Right kidney (tissue), 1 donor: ENCODE measurements at regions not wholly inside any gene's neighbourhood (a gene's known extent, or its start where the extent isn't known, plus 50 kb on each side); places are given as distances from the start of the nearest gene placed in this dataset.
"Not testable (repeated sequence)": the region's sequence is repeated elsewhere in the genome, so short reads cannot be mapped to it uniquely, and the experiment has no call there.

Source experiments
- DNase-seq: peaks from one replicate; pipeline ENCODE4 v3.0.0-alpha.2; 2016

DNA sequence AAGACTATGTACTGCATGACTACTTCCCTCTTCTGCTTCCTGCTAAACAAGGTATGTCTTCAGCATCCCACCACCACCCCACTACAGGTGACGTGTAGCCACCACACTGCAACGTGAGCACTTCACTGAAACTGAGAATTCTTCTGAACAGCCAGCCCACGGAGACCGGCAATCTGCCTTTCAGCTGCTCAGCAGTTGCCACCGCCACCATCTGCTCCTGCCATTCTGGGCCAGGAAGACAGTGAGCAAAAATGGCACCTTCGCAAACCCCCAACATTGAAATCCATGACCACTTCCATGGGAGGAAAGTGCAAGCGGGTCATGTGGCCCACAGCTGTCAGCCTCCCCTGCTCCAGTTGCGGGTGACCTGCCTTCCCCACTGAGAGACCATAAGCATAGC lies 443.4 kb upstream of the ST8SIA4 start:
- no peak for DNase-seq

DNA sequence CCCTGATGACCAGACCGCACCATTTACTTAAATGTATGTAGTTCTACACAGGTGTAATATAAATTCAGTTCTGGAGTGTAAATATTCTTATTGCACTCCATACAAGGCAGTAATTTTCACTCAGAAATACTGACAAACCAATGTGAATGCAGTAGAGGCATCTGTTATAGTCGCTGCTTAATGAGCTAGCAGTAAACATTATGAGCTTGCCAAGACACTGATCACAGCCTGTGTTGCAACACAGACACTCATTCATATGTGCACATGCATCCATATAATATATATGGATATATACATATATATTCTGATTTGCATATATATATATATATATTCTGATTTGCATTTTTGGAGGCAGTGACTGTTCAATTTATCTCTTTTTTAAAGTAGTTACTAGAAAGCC lies 435.1 kb upstream of the ST8SIA4 start:
- DNase-seq, result no peak

DNA sequence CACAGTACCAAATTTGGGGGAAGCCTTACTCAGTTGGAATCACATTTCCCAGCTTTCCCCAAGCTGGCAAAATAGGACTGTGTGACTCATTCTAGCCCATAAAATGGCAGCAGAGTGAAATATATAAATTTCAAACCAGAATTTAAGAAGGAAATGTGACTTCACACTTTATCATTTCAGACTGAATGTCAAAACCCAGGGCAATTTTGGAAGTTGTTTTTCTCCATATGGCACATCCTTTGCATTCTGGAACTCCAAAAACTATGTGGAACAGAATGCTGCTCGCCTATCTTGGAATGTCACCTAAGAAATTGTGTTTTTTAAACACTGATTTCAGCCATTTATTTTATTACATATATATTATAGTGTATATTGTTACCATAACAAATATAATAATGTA lies 424.7 kb upstream of the ST8SIA4 start:
- DNase-seq, result no peak

DNA sequence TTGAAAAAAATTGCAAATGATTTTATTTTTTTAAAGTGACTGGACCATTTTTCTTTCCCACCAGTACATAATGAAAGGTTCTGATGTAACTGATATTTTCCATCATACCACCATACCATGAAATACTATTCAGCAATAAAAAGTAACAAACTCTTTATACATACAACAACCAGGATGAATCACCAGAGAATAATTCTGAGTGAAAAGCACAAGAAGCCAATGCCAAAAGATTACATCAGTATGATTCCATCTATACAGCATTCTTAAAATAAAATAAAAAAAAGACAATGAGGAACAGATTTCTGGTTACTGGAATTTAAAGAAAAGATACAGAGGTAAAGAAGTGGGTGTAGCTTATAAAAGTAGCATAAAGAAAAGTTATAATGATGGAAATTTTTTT lies 423.7 kb upstream of the ST8SIA4 start:
- no peak for DNase-seq

DNA sequence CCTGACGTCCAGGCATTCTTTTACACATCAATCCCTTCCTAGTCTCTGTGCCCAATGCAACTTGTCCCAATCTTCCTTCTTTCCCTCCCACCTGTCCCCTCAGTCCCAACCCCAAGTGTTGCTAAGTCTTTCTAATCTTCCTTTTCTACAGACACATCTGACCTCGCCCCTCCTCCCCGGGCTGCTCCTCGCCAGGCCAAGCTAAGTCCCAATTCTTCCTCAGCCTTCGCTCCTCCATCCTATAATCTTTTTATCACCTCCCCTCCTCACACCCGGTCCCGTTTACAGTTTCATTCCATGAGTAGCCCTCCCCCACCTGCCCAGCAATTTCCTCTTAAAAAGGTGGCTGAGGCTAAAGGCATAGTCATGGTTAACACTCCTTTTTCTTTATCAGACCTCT lies 413.3 kb upstream of the ST8SIA4 start:
- not testable (repeated sequence) for DNase-seq

DNA sequence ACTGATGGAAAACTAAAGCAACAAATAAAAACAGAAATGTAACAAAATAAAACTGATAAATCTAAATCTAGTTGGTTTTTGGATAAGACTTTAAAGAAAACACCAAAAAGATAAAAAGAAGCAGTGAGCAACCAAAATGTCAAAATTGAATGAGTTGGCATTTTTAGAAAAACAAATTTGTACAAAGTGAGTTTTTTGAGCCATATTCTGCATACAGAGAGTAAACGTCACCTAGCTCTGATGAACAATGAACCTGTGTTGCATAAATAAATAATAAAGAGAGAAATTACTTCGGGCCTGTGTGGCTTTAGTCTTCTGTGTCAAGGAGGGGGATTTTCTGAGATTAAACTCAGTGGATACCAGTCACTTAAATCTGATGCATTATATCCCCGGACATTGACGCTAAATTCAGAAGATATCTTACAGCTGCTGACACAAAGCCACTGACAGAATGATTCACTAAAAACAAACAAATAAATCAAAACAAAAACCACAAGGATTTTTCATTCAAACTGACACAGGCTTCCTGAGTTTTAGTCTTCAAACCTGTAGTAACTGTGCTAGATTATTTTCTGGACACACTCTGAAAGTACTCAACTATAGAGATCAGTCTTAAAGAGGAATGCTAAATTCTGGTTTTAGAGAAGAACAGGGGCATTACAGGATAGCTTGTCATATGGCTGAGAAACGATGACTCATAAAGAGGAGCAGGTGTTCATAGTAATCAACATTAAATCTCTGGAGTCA lies 403.5 kb upstream of the ST8SIA4 start:
- DNase-seq, result no peak

DNA sequence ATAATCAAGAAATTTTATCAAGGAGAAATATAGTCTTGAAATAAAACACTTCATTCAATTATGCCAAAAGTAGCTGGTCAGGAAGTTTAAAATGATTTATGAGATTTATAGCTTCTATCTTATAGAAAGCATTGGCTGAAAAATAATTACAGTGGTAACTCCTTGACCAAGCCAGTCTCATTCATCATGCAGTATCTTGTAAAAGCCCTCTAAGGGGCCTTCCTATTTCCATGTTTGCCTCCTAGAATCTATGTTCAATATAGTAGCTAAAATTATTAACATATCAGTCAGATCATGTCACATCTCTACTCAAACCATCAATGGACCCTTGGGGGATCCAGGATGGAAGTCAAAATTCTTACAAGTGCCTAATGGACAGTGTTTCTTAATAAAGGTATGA lies 393.4 kb upstream of the ST8SIA4 start:
- no peak for DNase-seq

DNA sequence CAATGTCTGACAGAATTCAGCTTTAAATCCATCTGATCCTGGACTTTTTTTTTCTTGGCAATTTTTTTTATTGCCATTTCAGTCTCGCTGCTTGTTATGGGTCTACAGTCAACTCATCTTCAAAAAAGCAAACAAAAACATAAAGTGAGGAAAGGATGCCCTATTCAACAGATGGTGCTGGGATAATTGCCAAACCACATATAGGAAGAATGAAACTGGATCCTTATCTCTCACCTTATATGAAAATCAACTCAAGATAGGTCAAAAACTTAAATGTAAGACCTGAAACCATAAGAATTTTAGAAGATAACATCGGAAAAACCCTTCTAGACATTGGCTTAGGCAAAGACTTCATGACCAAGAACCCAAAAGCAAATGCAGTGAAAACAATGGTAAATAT lies 389.1 kb upstream of the ST8SIA4 start:
- no peak for DNase-seq

DNA sequence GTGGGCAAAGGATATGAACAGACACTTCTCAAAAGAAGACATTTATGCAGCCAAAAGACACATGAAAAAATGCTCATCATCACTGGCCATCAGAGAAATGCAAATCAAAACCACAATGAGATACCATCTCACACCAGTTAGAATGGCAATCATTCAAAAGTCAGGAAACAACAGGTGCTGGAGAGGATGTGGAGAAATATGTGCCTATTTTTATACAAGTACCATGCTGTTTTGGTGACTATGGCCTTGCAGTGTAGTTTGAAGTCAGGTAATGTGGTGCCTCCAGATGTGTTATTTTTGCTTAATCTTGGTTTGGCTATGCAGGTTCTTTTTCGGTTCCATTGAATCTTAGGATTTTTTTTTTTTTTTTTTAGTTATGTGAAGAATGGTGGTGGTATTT lies 387.7 kb upstream of the ST8SIA4 start:
- not testable (repeated sequence) for DNase-seq

DNA sequence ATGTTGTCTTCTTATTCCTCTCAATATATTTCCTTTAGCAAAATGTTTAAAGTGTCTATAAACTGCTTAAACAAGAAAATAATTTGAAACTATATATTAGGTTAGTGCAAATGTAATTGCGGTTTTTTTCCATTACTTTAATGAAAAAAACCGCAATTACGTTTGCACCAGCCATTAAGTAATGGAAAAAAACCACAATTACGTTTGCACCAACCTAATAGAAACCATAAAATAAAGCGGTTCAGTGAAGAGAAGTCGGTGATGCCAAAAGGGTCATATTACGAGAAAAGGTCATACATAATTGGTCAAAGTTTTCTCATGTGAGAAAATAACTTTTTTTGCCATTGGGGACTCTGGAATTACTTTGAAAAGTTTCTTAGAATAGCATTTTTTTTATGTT lies 385.6 kb upstream of the ST8SIA4 start:
- DNase-seq, result no peak

DNA sequence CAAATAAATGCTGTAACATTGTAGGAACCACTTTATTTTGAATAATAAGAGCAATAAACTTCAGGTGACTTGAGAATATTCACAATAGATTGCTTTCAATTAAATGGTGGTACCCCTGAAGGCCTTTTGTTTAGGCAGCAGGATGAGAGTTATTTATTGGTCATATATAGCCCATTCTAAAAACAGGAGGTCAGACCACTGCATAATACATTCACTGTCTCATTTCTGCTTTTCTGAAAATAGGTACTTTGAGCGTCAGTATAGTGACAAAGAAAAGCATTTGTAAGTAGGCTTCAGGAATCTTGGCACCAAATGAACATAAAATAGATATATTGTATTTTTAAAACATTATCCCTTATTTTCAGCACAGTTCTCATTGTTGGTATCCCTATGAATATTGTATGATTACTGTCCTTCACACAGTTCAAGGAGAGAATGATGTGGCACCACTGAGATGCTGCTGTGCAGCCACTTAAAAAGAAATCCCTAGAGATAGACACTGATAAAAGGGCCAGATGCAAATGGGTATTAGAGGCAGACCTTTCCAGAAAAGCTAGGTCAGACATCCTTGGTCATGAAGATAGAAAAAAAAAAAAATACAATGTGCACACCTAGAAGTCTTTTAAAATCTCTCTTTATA lies 381.8 kb upstream of the ST8SIA4 start:
- DNase-seq, result no peak

DNA sequence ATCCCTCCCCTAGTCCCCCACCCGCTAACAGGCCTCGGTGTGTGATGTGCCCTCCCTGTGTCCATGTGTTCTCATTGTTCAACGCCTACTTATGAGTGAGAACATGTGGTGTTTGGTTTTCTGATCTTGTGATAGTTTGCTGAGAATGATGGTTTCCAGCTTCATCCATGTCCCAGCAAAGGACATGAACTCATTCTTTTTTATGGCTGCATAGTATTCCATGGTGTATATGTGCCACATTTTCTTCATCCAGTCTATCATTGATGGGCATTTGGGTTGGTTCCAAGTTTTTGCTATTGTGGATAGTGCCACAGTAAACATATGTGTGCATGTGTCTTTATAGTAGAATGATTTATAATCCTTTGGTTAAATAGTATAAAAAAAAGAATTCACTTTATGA lies 380.9 kb upstream of the ST8SIA4 start:
- not testable (repeated sequence) for DNase-seq

DNA sequence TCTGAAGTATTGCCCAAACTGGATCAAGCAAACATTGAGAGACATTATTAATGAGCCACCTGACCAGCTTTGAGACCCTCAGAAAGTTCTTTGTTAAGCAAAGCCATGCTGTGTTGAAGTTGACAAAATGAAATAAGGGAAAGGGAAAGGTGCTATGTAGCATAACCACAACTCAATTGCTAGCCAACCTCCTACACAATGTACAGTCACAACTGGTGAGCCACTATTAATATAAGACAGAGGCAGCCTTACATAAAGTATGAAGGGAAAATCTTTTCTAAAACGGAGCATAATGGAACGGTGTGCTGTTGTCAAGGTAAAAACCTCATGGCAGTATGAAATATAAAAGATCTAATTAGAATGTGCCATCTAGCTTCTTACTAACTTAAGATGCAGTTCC lies 375.8 kb upstream of the ST8SIA4 start:
- DNase-seq, result no peak

DNA sequence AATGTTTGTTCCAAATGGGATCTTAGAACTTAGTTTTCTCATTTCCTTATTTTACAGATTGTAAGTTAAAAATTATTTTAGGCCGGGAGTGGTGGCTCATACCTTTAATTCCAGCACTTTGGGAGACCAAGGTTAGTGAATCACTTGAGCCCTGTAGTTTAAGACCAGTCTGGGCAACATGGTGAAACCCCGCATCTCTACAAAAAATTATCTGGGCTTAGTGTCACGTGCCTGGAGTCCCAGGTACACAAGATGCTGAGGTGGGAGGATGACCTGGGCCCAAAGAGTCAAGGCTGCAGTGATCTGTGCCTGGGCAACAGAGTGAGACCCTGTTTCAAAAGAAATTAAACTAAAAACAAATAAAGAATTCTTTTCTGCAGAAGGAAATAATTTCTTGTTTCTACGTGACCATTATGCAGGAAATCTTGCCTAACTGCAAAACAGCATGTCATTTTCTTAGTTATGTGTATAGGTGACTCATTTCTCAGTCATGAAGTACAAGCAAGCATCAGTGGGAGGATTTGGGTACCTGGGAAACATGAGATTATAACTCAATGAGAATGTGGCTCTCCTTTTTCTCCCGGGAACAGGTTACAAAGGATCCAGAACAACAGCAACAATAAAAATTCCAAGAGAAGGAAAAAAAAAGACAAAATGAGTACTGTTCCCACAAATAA lies 375.1 kb upstream of the ST8SIA4 start:
- no peak for DNase-seq

DNA sequence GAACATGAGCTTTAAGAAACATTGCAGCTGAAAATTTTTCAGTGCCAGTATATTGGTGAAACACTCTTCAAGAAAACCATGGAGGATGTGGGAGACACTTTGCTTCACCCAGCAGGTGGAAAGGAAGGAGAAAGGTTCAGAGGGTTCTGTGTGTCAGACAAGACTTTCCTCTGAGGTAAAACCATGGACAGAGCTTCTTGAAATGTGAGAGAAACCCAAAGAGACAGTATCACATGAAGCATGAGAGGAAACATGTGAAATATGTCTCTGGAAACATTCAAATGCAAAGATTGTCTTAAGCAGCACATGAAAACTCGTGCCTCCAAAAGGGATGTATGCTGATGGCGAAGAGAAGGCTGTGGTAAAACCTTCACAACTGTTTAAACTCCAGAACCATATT lies 368.9 kb upstream of the ST8SIA4 start:
- DNase-seq, result no peak

DNA sequence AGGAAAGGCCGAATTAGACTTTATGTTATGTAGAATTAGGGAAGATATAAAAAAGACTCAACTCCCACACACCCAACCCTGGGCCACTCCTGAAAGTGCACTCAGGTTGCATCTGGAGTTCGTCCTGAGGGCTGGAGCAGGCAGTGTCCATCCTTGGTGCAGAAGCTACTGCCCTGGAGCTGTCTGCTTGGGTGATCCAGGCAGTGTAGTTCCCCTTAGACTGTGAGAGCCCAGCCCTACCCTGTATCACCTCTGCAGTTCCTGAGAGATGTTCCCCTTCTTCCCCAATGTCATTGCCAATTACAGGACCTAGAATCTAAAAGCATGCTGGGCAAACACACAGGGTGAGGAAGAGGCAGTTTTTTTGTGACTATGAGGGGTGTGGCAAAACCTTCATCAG lies 368.3 kb upstream of the ST8SIA4 start:
- DNase-seq, result no peak

DNA sequence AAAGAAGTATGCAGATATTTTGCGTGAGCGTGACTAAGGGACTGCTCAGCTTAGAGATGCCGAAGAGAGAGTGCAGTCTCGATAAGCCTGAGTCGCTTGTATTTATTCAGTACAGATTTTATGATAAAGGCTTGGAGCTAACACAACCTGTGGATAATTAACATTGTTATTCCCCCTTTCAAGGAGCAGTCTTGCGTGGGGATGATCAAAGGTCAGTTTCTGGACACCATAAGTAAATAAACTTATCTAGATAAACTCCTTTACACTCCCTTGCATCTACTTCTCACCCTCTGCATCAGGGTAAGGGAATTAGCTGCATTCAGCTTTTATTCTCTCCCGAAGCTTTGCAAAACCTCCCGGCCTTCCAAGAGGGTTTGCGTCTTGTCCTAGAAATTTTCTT lies 357.8 kb upstream of the ST8SIA4 start:
- peak; percentile 5 for DNase-seq

DNA sequence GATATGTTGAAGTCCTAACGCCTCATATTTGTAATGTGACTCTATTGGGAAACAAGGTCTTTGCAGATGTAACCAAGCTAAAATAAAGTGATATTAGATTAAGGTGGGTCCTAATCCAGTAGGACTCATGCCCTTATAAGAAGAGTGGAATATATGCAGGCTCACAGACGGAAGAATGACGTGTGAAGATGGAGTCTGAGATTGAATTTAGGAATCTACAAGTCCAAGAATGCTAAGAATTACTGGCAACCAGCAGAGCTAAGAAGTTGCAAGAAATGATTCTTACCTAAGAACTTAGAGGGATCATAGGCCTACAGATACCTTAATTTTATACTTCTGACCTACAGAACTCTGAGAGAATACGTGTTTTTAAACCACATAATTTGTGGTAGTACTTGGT lies 350.0 kb upstream of the ST8SIA4 start:
- DNase-seq, result no peak

DNA sequence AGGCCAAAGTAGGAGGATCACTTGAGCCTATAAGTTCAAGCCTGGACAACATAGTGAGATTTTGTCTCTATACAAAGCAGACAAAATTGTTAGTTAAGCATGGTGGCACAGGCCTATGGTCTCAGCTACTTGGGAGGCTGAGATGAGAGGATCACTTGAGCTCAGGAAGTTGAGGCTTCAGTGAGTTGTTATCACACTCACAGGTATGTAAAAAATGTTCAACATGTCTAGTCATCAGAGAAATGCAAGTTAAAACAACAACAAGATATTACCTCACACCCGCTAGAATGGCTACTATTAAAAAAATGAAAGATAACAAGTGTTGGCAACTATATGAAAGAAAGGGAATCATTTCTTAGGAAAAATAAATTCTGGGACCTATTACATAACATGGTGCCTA lies 341.5 kb upstream of the ST8SIA4 start:
- DNase-seq, result no peak

DNA sequence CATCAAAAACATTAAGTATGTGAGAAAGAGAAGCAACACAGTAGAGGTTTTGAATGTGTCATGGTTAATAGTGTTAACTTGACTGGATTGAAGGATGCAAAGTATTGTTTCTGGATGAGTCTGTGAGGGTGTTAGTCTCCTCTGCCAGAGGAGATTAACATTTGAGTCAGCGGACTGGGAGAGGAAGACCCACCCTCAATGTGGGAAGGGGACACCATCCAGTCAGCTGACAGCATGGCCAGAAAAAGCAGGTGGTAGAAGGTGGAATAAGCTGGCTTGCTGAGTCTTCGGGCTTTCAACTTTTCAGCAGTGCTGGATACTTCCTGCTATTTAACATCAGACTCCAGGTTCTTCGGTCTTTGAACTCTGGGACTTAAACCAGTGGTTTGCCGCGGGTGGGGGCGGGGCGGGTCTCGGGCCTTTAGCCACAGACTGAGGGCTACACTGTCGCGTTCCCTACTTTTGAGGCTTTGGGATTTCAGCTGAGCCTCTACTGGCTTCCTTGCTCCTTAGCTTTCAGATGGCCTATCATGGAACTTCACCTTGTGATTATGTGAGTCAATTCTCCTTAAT lies 309.9 kb upstream of the ST8SIA4 start:
- no peak for DNase-seq

DNA sequence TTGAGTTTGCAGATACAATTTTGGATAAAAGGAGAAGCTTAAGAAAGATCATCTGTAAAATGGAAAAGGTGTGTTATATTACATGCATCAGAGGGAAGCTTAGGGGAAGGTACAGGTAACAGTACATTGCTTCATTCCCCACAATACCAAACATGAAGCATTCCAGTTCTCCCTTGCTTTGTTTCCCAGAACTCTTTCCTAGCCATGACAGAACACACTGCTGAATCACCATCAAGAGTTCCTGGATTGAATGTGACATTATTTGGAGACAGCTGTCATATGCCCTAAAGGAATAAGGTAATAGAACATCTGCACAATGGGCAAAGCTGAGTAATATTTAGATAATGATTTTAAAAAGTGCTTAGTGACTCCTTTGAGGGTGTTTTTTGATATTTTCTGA lies 303.5 kb upstream of the ST8SIA4 start:
- no peak for DNase-seq

DNA sequence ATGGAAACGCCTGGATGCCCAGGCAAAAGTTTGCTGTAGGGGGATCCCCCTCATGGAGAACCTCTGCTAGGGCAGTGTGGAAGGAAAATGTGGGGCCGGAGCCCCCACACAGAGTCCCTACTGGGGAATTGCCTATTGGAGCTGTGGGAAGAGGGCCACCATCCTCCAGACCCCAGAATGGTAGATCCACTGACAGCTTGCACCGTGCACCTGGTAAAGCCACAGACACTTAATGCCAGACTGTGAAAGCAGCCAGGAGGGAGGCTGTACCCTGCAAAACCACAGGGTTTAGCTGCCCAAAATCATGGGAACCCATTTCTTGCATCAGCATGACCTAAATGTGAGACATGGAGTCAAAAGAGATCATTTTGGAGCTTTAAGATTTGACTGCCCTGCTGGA lies 302.0 kb upstream of the ST8SIA4 start:
- DNase-seq, result not testable (repeated sequence)

DNA sequence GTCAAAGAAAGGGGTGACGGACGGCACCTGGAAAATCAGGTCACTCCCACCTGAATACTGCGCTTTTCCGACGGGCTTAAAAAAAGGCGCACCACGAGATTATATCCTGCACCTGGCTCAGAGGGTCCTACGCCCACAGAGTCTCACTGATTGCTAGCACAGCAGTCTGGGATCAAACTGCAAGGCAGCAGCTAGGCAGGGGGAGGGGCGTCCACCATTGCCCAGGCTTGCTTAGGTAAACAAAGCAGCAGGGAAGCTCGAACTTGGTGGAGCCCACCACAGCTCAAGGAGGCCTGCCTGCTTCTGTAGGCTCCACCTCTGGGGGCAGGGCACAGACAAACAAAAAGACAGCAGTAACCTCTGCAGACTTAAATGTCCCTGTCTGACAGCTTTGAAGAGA lies 277.3 kb upstream of the ST8SIA4 start:
- DNase-seq, result not testable (repeated sequence)

DNA sequence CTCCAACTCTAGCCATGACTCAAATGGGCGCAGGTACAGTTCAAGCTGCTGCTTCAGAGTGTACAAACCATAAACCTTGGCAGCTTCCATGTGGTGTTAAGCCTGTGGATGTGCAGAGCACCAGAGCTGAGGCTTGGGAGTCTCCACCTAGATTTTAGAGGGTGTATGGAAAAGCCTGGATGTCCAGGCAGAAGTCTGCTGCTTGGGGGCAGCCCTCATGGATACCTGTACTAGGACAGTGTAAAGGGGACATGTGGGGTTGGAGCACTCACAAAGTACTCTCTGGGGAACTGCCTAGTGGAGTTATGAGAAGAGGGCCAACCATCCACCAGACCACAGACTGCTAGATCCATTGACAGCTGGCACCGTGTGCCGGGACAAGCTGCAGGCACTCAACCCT lies 273.5 kb upstream of the ST8SIA4 start:
- DNase-seq, result no peak
